ENCODE measurements at regions not wholly inside any gene's neighbourhood (a gene's known extent, or its start where the extent isn't known, plus 50 kb on each side); places are given as distances from the start of the nearest gene placed in this dataset.

GRCh38 chr21:35291973-35292627 is 243.0 kb upstream of the RUNX1 start:
- no peak for TF ChIP-seq CTCF (IDR thresholded peaks at IDR 0.05)
- TF ChIP-seq POLR2A (IDR thresholded peaks at IDR 0.05), result no peak

Measured in tibial nerve (tissue), 3 donors.